ENCODE measurements at regions not wholly inside any gene's neighbourhood (a gene's known extent, or its start where the extent isn't known, plus 50 kb on each side); places are given as distances from the start of the nearest gene placed in this dataset.
"Not testable (repeated sequence)": the region's sequence is repeated elsewhere in the genome, so short reads cannot be mapped to it uniquely, and the experiment has no call there.

GRCh38 chr7:51543801-51544553 lies 227.4 kb upstream of the COBL start:
- Histone ChIP-seq H3K4me3 (no peak overlapping the region), H3K27ac (no peak overlapping the region), H3K27me3 (no peaks in the 10 kb centered on the region), H3K4me1 (no peaks in the 10 kb centered on the region), H3K9me3 (no peaks in the 10 kb centered on the region), H3K36me3 (ENCODE audit: low read depth, missing control alignments) (no peaks in the 10 kb centered on the region)
- no peak for DNase-seq
- intact Hi-C loops (cut with DNase I; ENCODE audit: low total_unique reads): no loop called here
- WGBS, 2 donors: 75 to 87% methylated on average over 6 to 7 of the region's 7 CpGs
- no peak for TF ChIP-seq CTCF (IDR thresholded peaks at IDR 0.05)
- no peak for TF ChIP-seq POLR2A (IDR thresholded peaks at IDR 0.05)

GRCh38 chr7:51540906-51541305 lies 224.3 kb upstream of the COBL start:
- H3K4me3 ChIP-seq; H3K36me3 ChIP-seq (ENCODE audit: low read depth, missing control alignments); intact Hi-C loops (cut with DNase I; ENCODE audit: low total_unique reads); H3K4me1 ChIP-seq; DNase-seq; H3K27me3 ChIP-seq; H3K9me3 ChIP-seq; H3K27ac ChIP-seq: not testable (repeated sequence)
- 59 to 65% methylated on average over 2 of the region's 2 CpGs for WGBS, 2 donors

GRCh38 chr7:51539840-51540239 lies 223.2 kb upstream of the COBL start:
- H3K9me3 ChIP-seq: no peaks in the 10 kb centered on the region
- 81 to 85% methylated on average over 3 of the region's 3 CpGs for WGBS, 2 donors

GRCh38 chr7:51528172-51528571 lies 211.6 kb upstream of the COBL start:
- no peaks in the 10 kb centered on the region for H3K36me3 ChIP-seq (ENCODE audit: low read depth, missing control alignments)
- no peak for DNase-seq
- H3K27ac ChIP-seq: no peak overlapping the region
- H3K27me3 ChIP-seq: no peaks in the 10 kb centered on the region
- WGBS, 2 donors: 86% methylated on average over 5 of the region's 5 CpGs; no CpG with 5 or more reads in 1 of the 2 donors
- no peaks in the 10 kb centered on the region for H3K4me1 ChIP-seq
- intact Hi-C loops (cut with DNase I; ENCODE audit: low total_unique reads): no loop called here
- no peaks in the 10 kb centered on the region for H3K9me3 ChIP-seq
- H3K4me3 ChIP-seq: no peak overlapping the region
- TF ChIP-seq CTCF (IDR thresholded peaks at IDR 0.05): no peak
- no peak for TF ChIP-seq POLR2A (IDR thresholded peaks at IDR 0.05)

More at GRCh38 chr7:51539840-51540239, 223.2 kb upstream of the COBL start:
- Histone ChIP-seq H3K4me1 (no peaks in the 10 kb centered on the region), H3K4me3 (no peak overlapping the region), H3K27me3 (no peaks in the 10 kb centered on the region), H3K36me3 (ENCODE audit: low read depth, missing control alignments) (no peaks in the 10 kb centered on the region), H3K27ac (no peak overlapping the region)
- intact Hi-C loops (cut with DNase I; ENCODE audit: low total_unique reads): no loop called here
- DNase-seq: no peak
- TF ChIP-seq CTCF (IDR thresholded peaks at IDR 0.05): no peak

- Histone ChIP-seq H3K27ac (no peak overlapping the region), H3K36me3 (ENCODE audit: low read depth, missing control alignments) (no peaks in the 10 kb centered on the region), H3K9me3 (no peaks in the 10 kb centered on the region), H3K4me1 (no peaks in the 10 kb centered on the region), H3K27me3 (no peaks in the 10 kb centered on the region), H3K4me3 (no peak overlapping the region)
- 69 to 85% methylated on average over 6 of the region's 6 CpGs for WGBS, 2 donors
- TF ChIP-seq CTCF (IDR thresholded peaks at IDR 0.05) (no peak), POLR2A (IDR thresholded peaks at IDR 0.05) (no peak)
- DNase-seq: no peak
- intact Hi-C loops (cut with DNase I; ENCODE audit: low total_unique reads): no loop called here
Observed at GRCh38 chr7:51521694-51522312, 205.2 kb upstream of the COBL start.

Data from testis (tissue), 2 donors.